GM19023 (cell line): ENCODE measurements at regions not wholly inside any gene's neighbourhood (a gene's known extent, or its start where the extent isn't known, plus 50 kb on each side); places are given as distances from the start of the nearest gene placed in this dataset.

Experiments
- ATAC-seq: cut with Tn5 transposase; IDR thresholded peaks from one replicate; pipeline ENCODE4 v1.9.1; 2021; ENCODE audit warnings: mild to moderate bottlenecking, moderate library complexity; ENCODE audit not compliant: unreplicated experiment

GRCh38 chr2:129777146-129777545 is 202.3 kb upstream of the RAB6C start:
- ATAC-seq: no peak

DNA sequence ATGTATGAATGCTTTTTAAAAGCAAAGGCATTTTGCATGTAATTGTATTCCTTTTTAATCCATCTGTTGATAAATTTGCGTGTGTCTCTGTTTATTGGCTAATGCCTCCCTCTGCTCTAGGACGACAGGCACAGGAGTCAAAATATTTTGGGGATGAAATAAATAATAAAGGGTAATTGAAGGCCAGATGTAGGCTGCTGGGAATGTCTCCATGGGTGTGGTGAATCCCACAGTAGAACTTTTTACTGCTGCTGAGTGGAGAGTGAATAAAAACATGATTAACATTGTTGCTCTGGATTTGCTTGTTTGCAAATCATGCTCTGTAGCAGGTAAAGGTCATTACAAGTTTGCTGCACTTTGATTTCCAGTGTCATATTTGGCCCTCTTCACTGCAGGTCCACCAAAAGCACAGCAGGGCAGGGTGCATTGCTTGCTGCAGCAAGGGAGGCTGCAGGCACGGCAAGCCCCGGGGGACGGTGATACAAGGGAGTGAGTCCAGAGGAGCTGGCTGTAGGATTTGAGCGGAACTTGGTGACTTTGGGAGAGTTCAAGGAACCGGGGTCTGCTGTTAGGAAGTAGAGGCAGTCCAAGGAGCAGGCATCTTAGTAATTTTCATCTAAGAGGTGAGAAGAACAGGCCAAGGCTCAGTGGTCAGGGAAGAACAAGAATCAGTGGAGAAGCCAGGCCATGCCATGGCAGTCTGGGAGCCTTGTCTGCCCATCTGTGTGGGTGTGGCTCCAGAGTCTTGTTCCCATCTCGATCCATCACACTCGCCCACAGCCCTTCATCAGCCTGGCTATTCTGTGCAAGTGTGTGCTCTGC is 201.5 kb upstream of the RAB6C start:
- no peak for ATAC-seq

- no peak for ATAC-seq
These were observed 200.9 kb upstream of the RAB6C start for GRCh38 chr2:129778584-129778877.

DNA sequence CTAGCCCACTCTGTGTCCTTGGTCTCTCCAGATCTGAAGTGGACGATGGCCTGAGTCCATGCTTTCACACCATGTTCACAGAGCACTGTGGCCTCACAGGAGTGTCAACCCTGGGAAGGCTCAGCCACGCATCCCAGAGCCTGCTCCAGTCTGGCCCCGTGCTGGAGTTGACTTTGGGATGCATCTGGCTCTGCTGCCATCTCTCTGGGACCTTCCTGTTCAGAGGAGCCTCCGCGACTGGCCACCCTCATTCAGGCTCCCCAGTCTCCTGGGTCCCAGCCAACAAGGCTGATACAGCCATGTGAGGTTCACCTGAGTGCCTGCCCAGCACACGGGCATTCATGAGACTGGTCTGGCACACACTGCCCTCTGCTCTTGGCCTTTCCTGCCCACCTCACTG is 199.7 kb upstream of the RAB6C start:
- no peak for ATAC-seq

- ATAC-seq: no peak
These were observed 198.9 kb upstream of the RAB6C start for GRCh38 chr2:129780316-129781270.

GRCh38 chr2:129781749-129782632 is 197.5 kb upstream of the RAB6C start:
- no peak for ATAC-seq

GRCh38 chr2:129782633-129782990 is 196.9 kb upstream of the RAB6C start:
- ATAC-seq: no peak

DNA sequence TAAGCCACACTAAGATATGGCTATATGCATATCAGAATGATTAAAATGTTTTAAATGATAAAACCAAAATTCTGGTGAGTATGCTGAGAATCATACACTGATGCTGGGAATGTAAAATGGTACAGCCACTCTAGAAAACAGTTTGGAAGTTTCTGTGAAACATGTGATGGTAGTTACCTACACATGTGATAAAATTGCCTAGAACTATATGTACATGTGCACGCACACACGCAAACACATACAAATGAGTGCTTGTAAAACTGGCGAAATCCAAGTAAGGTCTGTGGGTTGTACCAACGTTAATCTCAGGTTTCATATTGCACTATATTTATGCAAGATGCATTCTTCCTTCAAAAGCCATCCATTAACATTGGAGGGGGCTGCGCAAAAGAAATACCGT is 195.0 kb upstream of the RAB6C start:
- ATAC-seq: no peak

- ATAC-seq: no peak
These were observed 187.8 kb upstream of the RAB6C start for GRCh38 chr2:129791712-129792111.

- no peak for ATAC-seq
These were observed 186.0 kb upstream of the RAB6C start for GRCh38 chr2:129793431-129793902.

DNA sequence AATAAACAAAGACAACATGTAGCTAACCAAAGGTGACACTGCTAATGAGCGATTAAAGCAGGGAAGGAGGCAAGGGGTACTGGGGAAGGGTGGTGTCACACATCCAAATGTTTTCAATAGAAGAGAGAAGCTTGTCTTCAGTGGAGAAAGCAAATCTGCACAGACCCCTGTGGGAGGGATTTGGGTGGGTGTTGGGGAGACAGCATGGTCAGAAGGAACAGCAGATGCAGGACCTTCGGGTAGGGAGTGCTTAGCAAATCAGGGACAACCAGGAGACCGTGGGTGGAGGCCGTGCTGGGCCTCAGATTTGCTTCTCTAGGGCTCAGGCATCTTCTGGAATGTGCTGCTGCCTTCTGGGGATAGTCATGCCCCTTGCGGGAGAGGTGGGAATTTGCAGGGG is 185.3 kb upstream of the RAB6C start:
- no peak for ATAC-seq

DNA sequence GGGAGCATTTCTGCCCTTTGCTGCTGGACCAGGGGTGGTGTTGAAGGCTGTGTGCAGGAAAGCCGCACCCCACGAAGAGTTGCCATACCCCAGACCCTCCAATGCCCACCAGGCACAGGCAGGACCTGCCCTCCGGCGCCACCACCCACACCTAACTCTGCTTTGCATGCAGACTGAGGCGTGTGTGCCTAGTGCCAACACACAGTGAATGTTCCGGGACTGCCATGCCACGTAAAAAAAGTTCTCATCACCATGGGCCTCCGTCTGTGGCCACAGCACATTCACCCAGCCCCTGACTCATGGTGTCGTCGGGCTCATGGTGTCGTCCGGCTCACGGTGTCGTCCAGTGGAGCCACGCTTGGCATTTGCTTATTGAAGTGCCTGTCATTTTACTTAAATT is 184.9 kb upstream of the RAB6C start:
- ATAC-seq: no peak

DNA sequence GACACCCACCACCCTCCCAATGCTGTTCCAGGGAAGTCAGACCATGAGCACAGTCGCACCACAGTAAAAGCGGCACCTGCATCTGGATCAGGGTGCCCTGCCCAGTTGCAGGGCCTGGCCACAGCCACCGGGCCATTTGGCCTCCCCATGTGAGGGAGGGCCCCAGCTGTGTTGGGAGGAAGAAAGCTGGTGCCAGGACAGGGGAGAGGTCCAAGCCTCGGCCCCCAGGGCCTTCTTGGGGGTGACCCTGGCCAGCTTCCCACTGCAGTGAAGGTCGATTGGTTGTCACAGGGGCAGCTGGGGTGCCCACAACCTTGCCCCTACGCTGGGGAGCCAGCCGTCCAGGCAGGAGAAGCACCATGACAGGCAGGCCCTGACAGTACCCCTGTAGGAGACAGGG is 183.2 kb upstream of the RAB6C start:
- ATAC-seq: no peak

GRCh38 chr2:129796801-129797488 is 182.5 kb upstream of the RAB6C start:
- no peak for ATAC-seq

DNA sequence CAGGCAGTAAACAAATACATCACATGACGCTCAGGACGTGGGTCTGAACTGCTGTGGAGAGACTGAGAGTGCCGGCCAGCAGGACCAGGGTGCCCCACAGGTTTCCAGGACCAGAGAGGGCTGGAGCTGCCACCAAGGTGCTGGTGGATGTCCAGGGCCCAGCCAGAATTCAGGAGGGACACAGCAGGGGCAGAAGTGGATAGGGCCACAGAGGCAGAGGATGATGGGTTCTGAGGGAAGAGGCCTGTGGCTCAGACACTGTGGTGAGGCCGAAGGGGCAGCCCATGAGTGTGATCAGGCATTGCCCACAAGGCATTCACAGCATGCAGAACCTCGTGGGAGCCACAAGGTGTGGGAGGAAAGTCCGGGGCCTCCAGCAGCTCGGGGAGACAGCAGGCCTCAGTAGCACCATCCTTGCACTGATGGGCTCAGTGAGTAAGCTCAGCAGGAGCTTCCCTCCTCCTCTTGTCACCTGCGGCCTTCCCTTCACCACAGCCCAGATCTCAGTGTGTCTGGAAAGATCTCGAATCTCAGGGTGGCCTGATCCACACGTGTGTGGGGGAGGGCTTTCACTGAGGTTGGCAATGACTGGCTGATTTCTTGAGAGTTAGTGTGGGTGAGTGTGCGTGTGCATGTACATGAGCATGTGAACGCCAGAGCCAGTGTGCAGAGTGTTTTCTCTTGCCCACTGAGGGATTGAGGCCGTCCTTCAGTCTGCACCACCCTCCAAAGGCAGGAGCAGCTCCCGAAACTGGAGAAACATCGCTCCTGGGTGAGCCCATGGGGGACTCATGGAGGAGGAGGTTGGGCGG is 181.8 kb upstream of the RAB6C start:
- ATAC-seq: no peak

- no peak for ATAC-seq
These were observed 181.2 kb upstream of the RAB6C start for GRCh38 chr2:129798301-129798581.

DNA sequence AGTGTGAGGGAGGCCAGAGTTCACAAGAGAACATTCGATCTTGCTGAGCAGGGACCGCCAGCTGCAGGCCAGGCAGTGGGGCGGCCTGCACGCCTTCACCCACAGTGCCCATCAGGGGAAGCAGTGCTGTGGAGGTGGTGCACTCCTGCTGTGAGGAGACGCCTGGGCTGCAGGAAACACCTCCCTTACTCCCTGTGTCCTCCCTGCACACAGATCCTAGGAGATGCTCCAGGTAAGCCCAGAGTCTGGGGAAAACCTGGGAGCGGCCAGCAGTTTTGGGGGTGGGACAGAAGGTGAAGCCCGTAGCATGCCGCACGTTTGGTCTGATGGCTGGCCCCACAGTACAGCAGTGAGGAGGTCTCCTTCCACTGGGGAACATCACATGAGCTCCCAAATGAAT is 180.8 kb upstream of the RAB6C start:
- no peak for ATAC-seq

- ATAC-seq: no peak
These were observed 180.2 kb upstream of the RAB6C start for GRCh38 chr2:129799036-129799958.

- ATAC-seq: no peak
These were observed 179.2 kb upstream of the RAB6C start for GRCh38 chr2:129800285-129800684.
